ENCODE measurements at regions not wholly inside any gene's neighbourhood (a gene's known extent, or its start where the extent isn't known, plus 50 kb on each side); places are given as distances from the start of the nearest gene placed in this dataset.

GRCh38 chr13:21797736-21798135, 126.9 kb downstream of the FGF9 start:
- H3K4me3 ChIP-seq (ENCODE audit: low read depth, low read length), result no peak overlapping the region
- TF ChIP-seq CTCF (IDR thresholded peaks at IDR 0.05; ENCODE audit: control insufficient read depth, extremely low read depth, insufficient read depth), result no peak
- DNase-seq (ENCODE audit: low read depth), result no peak

- no peak for DNase-seq (ENCODE audit: low read depth)
- no peak for TF ChIP-seq CTCF (IDR thresholded peaks at IDR 0.05; ENCODE audit: control insufficient read depth, extremely low read depth, insufficient read depth)
- no peak overlapping the region for H3K4me3 ChIP-seq (ENCODE audit: low read depth, low read length)
Measured at GRCh38 chr13:21798181-21798580, 127.3 kb downstream of the FGF9 start.

- no peak for TF ChIP-seq CTCF (IDR thresholded peaks at IDR 0.05; ENCODE audit: control insufficient read depth, extremely low read depth, insufficient read depth)
- DNase-seq (ENCODE audit: low read depth), result no peak
- no peak overlapping the region for H3K4me3 ChIP-seq (ENCODE audit: low read depth, low read length)
Measured at GRCh38 chr13:21799671-21800070, 128.8 kb downstream of the FGF9 start.

- no peak overlapping the region for H3K4me3 ChIP-seq (ENCODE audit: low read depth, low read length)
- no peak for TF ChIP-seq CTCF (IDR thresholded peaks at IDR 0.05; ENCODE audit: control insufficient read depth, extremely low read depth, insufficient read depth)
- DNase-seq (ENCODE audit: low read depth), result no peak
Measured at GRCh38 chr13:21800837-21801616, 130.2 kb downstream of the FGF9 start.

GRCh38 chr13:21805733-21806132, 134.9 kb downstream of the FGF9 start:
- no peak for DNase-seq (ENCODE audit: low read depth)
- TF ChIP-seq CTCF (IDR thresholded peaks at IDR 0.05; ENCODE audit: control insufficient read depth, extremely low read depth, insufficient read depth), result no peak
- no peak overlapping the region for H3K4me3 ChIP-seq (ENCODE audit: low read depth, low read length)

GRCh38 chr13:21812192-21812626, 141.3 kb downstream of the FGF9 start:
- TF ChIP-seq CTCF (IDR thresholded peaks at IDR 0.05; ENCODE audit: control insufficient read depth, extremely low read depth, insufficient read depth), result no peak
- no peak for DNase-seq (ENCODE audit: low read depth)
- no peak overlapping the region for H3K4me3 ChIP-seq (ENCODE audit: low read depth, low read length)

GRCh38 chr13:21813110-21813509, 142.2 kb downstream of the FGF9 start:
- no peak for TF ChIP-seq CTCF (IDR thresholded peaks at IDR 0.05; ENCODE audit: control insufficient read depth, extremely low read depth, insufficient read depth)
- no peak overlapping the region for H3K4me3 ChIP-seq (ENCODE audit: low read depth, low read length)
- DNase-seq (ENCODE audit: low read depth), result no peak
